ENCODE measurements at regions not wholly inside any gene's neighbourhood (a gene's known extent, or its start where the extent isn't known, plus 50 kb on each side); places are given as distances from the start of the nearest gene placed in this dataset.

DNA sequence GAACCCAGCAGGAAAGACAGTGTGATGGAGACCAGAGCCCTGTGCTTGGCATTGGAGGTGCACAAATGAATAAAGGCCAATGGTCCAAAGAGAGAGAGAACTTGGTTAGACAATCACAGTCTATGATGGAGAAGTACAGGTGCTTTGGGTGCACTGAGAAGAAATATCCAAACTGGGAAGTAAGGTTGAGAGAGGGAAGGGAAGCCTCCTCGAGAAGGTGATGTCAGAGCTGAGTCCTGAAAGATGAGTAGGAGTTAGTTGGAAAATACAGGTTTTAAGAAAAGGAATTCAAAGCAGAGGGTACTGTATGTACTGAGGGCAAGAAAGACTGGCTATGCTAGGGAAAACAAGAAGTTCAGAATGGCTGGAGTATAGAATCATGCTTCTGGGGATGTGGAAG lies 94.1 kb upstream of the CD53 start:
- H3K4me1 Mint-ChIP-seq (ENCODE audit: low read depth), result peaks cover 14% of the 10 kb centered on the region
- H3K36me3 Mint-ChIP-seq (ENCODE audit: low read depth), result no peaks in the 10 kb centered on the region
- H3K27ac Mint-ChIP-seq, result no peak overlapping the region
- H3K9me3 Mint-ChIP-seq, result no peaks in the 10 kb centered on the region
- H3K4me3 Mint-ChIP-seq, result no peak overlapping the region
- peaks cover 19% of the 10 kb centered on the region for H3K27me3 Mint-ChIP-seq (ENCODE audit: low read depth)
- DNase-seq (ENCODE audit: low spot score), result no peak

DNA sequence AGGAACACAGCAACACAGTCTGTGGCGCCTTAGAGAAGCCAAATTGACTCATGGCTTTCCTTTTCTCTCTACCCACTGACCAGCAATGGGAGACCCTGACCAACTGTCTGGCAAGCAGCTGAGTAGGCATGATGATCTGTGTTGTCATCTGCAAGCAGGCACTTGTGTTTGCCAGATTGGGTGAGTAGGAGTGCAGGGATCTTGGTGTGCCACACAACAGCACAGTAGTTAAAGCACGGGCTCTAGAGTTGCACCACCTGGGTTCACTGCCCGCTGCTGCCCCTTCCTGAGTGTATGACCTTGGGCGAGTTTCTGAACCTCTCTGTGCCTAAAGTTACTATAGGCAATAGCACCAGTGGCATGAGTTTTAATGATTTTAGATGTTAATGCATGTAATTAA lies 95.7 kb upstream of the CD53 start:
- Mint-ChIP-seq H3K9me3 (no peaks in the 10 kb centered on the region), H3K27me3 (ENCODE audit: low read depth) (peaks cover 28% of the 10 kb centered on the region), H3K36me3 (ENCODE audit: low read depth) (no peaks in the 10 kb centered on the region), H3K27ac (no peak overlapping the region), H3K4me3 (no peak overlapping the region), H3K4me1 (ENCODE audit: low read depth) (peaks cover 7% of the 10 kb centered on the region)
- DNase-seq (ENCODE audit: low spot score), result no peak

DNA sequence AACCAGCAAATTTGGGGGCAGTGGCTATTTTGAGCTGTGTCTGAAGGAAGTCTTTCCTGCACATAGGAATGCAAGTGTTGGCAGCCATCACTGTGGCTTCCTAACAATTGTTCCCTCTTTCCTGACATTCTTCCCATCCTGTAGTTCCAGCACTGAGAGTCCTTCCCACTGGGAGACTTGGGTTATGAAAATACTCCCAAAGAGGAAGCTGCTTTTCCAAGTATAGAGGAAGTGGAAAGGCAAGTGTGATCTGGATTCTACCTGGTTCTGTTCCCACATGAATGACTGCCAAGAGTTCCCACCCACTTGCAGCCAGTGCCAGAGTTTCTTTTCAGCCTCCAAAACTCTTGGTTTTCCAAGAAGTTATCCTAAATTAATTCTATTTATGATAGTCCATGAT lies 98.5 kb upstream of the CD53 start:
- no peaks in the 10 kb centered on the region for H3K36me3 Mint-ChIP-seq (ENCODE audit: low read depth)
- no peak overlapping the region for H3K27ac Mint-ChIP-seq
- H3K27me3 Mint-ChIP-seq (ENCODE audit: low read depth), result peaks cover 35% of the 10 kb centered on the region
- H3K4me1 Mint-ChIP-seq (ENCODE audit: low read depth), result peaks cover 2% of the 10 kb centered on the region
- no peak overlapping the region for H3K4me3 Mint-ChIP-seq
- no peak for DNase-seq (ENCODE audit: low spot score)
- no peaks in the 10 kb centered on the region for H3K9me3 Mint-ChIP-seq

DNA sequence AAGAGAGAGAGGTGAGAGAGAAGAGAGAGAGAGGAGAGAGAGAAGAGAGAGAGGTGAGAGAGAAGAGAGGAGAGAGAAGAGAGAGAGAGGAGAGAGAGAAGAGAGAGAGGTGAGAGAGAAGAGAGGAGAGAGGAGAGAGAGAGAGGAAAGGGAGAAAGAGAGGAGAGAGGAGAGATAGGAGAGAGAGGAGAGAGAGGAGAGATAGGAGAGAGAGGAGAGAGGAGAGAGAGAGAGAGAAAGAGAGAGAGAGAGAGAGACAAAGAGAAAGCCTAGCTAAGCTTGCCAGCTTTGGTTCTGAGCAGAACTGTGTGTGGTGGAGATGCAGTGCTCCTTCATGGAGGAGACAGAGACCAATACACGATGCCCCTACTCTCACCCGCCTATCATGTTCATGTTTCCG lies 99.1 kb upstream of the KCNA3 start:
- no peak overlapping the region for H3K27ac Mint-ChIP-seq

DNA sequence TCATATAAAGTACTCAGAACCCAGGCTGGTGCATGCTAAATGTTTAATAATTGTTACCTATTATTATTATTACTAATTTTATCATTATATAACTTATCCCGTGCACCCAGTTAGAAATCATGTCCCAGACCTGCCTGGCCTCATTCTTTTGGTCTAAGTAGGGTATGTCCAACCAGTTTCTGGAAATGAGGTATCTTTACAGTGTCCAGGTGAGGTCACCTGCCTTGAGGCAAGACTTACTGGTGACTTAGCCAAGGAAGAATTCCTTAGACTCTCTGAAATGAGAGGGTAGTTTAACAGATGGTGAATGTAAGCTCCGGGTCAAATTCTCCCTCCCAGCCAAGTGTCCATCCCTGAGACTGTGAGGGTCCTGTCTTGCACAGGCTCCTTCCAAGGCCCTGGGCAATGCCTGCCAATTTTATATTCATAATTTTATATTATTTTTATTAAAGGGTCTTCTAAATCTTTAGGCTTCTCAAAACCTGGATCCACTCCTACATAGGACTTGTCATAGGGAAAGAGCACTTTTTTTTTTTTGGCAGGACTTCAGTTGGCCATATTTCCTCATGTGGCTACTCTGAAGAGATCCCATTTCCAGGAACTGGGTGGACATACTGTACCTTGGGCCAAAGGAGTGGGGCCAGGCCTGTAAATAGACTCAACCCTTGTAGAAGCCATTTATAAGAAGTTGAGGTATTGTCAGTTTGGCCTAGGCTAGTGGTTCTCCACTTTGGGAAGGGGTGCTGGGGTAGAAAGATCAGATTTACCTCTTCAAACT lies 96.7 kb upstream of the KCNA3 start:
- H3K9me3 Mint-ChIP-seq, result no peaks in the 10 kb centered on the region
- H3K4me3 Mint-ChIP-seq, result no peak overlapping the region
- DNase-seq (ENCODE audit: low spot score), result no peak
- H3K27ac Mint-ChIP-seq, result no peak overlapping the region
- H3K27me3 Mint-ChIP-seq (ENCODE audit: low read depth), result peaks cover 49% of the 10 kb centered on the region
- H3K4me1 Mint-ChIP-seq (ENCODE audit: low read depth), result no peaks in the 10 kb centered on the region
- no peaks in the 10 kb centered on the region for H3K36me3 Mint-ChIP-seq (ENCODE audit: low read depth)

More for the DNA sequence above, 99.1 kb upstream of the KCNA3 start:
- H3K4me1 Mint-ChIP-seq (ENCODE audit: low read depth), result peaks cover 2% of the 10 kb centered on the region
- DNase-seq (ENCODE audit: low spot score), result no peak
- H3K27me3 Mint-ChIP-seq (ENCODE audit: low read depth), result peaks cover 36% of the 10 kb centered on the region
- no peaks in the 10 kb centered on the region for H3K9me3 Mint-ChIP-seq
- no peak overlapping the region for H3K4me3 Mint-ChIP-seq
- H3K36me3 Mint-ChIP-seq (ENCODE audit: low read depth), result no peaks in the 10 kb centered on the region

DNA sequence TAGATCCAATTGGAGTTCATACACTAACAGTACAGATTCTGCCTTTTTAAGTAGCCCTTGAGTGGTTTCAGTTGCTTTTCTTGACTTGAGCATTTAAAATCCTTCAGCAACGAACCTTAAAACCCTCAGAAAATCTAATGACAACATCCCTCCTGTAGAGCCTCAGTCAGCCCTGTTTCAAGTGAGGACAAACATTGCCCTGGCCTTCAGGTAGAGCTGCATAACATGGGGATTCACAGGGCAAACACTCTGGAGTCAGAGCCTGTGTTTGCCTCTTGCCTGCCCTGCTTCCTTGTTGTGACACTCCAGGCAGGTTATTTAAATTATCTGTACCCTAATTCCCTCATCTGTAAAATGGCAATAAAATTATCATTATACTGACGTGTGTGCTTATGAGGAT lies 96.1 kb upstream of the KCNA3 start:
- no peaks in the 10 kb centered on the region for H3K36me3 Mint-ChIP-seq (ENCODE audit: low read depth)
- no peak for DNase-seq (ENCODE audit: low spot score)
- no peaks in the 10 kb centered on the region for H3K9me3 Mint-ChIP-seq
- H3K27ac Mint-ChIP-seq, result no peak overlapping the region
- H3K4me1 Mint-ChIP-seq (ENCODE audit: low read depth), result peaks cover 3% of the 10 kb centered on the region
- H3K27me3 Mint-ChIP-seq (ENCODE audit: low read depth), result peaks cover 46% of the 10 kb centered on the region
- H3K4me3 Mint-ChIP-seq, result no peak overlapping the region

DNA sequence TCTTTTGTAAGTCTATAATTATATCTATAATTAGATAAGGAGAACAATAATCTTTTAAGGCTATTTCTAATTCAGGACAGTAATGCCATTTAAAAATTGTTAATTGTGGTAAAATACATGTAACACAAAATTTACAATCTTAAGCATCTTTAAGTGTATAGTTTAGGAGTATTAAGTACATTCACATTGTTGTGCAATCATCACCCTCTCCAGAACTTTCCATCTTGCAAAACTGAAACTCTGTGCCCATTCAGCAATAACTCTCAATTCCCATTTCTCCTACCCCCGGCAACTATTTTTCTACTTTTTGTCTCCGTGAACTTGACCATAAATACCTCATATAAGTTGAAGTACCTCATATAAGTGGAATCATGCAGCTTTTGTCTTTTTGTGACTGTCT lies 93.9 kb upstream of the KCNA3 start:
- Mint-ChIP-seq H3K27ac (no peak overlapping the region), H3K27me3 (ENCODE audit: low read depth) (peaks cover 42% of the 10 kb centered on the region), H3K9me3 (no peaks in the 10 kb centered on the region), H3K4me1 (ENCODE audit: low read depth) (peaks cover 5% of the 10 kb centered on the region), H3K4me3 (no peak overlapping the region), H3K36me3 (ENCODE audit: low read depth) (no peaks in the 10 kb centered on the region)
- DNase-seq (ENCODE audit: low spot score), result no peak

DNA sequence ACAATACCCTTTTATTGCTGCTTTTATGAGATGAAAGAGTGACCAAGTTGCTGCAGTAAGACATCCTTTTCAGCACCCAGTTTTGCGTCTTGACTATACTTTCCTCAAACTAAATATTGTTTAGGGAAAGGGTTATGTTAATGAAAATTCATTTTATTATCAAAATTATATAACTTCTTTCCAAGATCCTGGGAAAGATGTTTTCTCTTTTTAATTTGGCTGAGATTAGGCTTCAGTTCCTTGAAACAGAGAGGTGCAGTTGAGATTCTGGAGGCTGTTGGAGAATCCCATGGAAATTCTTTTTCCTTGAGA lies 91.6 kb upstream of the KCNA3 start:
- Mint-ChIP-seq H3K9me3 (no peaks in the 10 kb centered on the region), H3K4me3 (no peak overlapping the region), H3K4me1 (ENCODE audit: low read depth) (peaks cover 5% of the 10 kb centered on the region), H3K27me3 (ENCODE audit: low read depth) (peaks cover 50% of the 10 kb centered on the region), H3K36me3 (ENCODE audit: low read depth) (no peaks in the 10 kb centered on the region), H3K27ac (no peak overlapping the region)
- DNase-seq (ENCODE audit: low spot score), result no peak

DNA sequence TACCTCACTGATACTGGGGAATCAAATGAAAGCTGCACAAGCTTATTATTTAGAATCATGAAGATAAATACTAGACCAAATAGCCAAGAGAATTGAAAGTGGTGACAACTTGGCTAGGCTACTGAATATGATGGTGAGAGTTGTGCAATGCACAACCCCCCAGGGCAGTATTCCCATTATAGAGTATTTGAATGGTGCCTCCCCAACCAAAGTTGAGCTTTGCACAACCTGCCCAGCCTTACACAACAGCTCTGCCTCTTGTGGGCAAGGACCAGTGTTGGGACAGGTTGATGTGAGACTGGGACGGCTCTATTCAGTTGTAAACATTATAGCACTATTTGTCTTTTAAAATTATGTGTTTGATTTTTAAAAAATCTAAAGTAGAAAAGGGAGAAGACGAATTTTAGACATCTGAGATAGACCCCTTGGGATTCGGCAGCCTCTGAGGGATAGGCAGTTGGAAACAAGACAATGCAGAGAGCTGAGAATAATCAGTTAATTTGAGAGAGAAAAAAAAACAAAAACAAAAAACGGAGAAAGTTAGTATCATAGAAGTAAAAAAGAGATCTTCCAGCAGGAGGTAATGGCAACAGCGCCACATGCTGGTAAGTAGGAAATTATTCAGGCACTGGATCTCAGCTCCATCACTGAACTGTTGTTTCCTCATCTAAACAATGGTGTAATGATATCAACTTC lies 91.0 kb upstream of the KCNA3 start:
- DNase-seq (ENCODE audit: low spot score), result no peak
- Mint-ChIP-seq H3K27ac (no peak overlapping the region), H3K36me3 (ENCODE audit: low read depth) (no peaks in the 10 kb centered on the region), H3K4me3 (peak overlapping the region; percentile 4), H3K9me3 (no peaks in the 10 kb centered on the region), H3K4me1 (ENCODE audit: low read depth) (peaks cover 5% of the 10 kb centered on the region), H3K27me3 (ENCODE audit: low read depth) (peaks cover 54% of the 10 kb centered on the region)

DNA sequence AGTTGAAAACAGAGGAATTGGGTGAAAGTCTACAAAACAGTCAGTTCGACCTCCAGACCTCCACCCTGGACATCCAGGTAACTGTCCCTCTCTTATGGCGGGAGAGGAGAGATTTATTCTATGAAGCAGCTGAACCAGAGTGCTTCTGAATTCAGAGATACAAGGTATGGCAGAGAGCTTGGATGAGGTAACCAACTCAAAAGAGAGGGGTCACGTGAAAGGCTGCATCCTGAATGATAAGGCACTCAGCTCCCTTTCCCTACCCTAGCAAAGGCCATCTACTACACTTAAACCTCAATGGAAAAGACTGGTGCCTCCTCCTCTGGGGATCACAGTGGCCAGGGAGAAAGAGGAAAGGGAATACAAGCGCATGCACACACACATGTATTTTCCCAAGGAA lies 88.4 kb upstream of the KCNA3 start:
- peaks cover 5% of the 10 kb centered on the region for H3K4me1 Mint-ChIP-seq (ENCODE audit: low read depth)
- H3K9me3 Mint-ChIP-seq, result no peaks in the 10 kb centered on the region
- H3K27ac Mint-ChIP-seq, result no peak overlapping the region
- no peaks in the 10 kb centered on the region for H3K36me3 Mint-ChIP-seq (ENCODE audit: low read depth)
- no peak for DNase-seq (ENCODE audit: low spot score)
- peaks cover 53% of the 10 kb centered on the region for H3K27me3 Mint-ChIP-seq (ENCODE audit: low read depth)
- no peak overlapping the region for H3K4me3 Mint-ChIP-seq

DNA sequence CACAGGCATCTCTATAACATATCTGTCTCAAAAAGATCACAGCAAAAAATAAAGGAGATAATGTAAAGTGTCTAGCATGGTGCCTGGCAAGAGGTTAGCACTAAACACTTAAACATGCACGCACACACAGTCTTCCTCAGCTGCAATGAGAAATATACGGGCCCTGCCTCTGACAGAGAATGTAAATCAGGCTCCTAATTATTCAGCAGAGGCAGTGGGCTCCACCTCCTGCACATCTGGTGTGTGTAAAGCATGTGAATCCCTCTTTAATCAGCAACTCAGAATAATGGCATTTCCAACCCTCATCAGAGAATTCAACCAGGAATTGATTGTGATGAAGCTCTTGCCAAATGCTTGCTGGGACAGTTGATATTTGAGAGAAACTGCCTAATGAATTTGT lies 85.6 kb upstream of the KCNA3 start:
- DNase-seq (ENCODE audit: low spot score), result no peak
- Mint-ChIP-seq H3K9me3 (no peaks in the 10 kb centered on the region), H3K4me1 (ENCODE audit: low read depth) (no peaks in the 10 kb centered on the region)

DNA sequence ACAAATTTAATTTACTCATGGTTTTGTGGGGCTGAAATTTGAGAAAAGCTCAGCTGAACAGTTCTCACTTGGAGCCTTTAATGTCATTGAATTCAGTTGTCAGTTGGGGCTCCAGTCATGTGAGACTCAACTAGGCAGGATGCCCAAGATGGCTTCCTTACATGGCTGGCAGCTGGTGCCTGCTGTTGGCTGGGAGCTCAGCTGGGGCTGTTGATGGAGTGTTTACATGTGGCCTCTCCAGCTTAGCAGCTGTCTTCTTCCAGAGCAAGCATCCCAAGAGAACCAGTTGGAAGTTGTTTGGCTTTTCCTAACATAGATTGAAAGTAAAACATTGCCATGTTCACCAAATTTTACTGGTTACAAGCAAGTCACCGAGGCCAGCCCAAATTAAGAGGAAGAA lies 81.8 kb upstream of the KCNA3 start:
- Mint-ChIP-seq H3K27ac (no peak overlapping the region), H3K9me3 (no peaks in the 10 kb centered on the region), H3K36me3 (ENCODE audit: low read depth) (no peaks in the 10 kb centered on the region), H3K27me3 (ENCODE audit: low read depth) (peaks cover 59% of the 10 kb centered on the region), H3K4me3 (no peak overlapping the region), H3K4me1 (ENCODE audit: low read depth) (no peaks in the 10 kb centered on the region)
- no peak for DNase-seq (ENCODE audit: low spot score)

More for the DNA sequence above, 85.6 kb upstream of the KCNA3 start:
- Mint-ChIP-seq H3K27me3 (ENCODE audit: low read depth) (peaks cover 59% of the 10 kb centered on the region), H3K36me3 (ENCODE audit: low read depth) (no peaks in the 10 kb centered on the region), H3K4me3 (no peak overlapping the region), H3K27ac (no peak overlapping the region)

DNA sequence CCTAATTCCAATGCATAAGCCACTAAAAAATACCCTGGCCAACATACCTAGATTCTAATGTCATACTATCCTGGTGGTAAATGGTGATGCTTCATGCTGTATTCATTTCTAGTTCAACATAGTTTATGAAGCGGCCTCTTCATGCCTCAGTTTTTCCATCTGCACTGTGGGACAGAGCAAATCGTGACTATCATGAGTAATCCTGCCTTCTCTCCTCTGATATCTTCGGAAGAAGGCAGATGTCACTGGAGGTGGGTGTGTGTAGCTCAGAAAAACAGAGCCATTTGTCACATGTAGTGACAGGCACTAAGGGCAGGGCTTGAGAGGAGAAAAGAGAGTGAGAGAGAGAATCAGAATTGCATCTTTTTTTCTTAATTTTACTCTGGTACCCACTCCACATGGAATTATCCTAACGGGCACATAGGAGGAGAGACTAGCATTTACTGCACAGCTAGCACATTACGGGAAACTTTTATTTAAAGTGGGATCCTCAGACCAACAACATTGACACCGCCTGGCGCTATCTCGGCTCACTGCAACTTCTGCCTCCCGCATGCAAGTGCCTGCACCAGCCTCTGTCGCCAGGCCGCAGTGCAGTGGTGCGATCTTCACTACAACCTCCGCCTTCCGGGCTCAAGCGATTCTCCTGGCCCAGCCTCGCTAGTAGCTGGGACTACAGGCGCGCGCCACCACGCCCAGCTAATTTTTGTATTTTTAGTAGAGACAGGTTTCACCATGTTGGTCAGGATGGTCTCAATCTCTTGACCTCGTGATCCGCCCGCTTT lies 78.4 kb upstream of the KCNA3 start:
- no peaks in the 10 kb centered on the region for H3K36me3 Mint-ChIP-seq (ENCODE audit: low read depth)
- no peak overlapping the region for H3K27ac Mint-ChIP-seq
- H3K9me3 Mint-ChIP-seq, result no peaks in the 10 kb centered on the region
- no peaks in the 10 kb centered on the region for H3K4me1 Mint-ChIP-seq (ENCODE audit: low read depth)
- H3K4me3 Mint-ChIP-seq, result no peak overlapping the region
- no peak for DNase-seq (ENCODE audit: low spot score)
- peaks cover 49% of the 10 kb centered on the region for H3K27me3 Mint-ChIP-seq (ENCODE audit: low read depth)

DNA sequence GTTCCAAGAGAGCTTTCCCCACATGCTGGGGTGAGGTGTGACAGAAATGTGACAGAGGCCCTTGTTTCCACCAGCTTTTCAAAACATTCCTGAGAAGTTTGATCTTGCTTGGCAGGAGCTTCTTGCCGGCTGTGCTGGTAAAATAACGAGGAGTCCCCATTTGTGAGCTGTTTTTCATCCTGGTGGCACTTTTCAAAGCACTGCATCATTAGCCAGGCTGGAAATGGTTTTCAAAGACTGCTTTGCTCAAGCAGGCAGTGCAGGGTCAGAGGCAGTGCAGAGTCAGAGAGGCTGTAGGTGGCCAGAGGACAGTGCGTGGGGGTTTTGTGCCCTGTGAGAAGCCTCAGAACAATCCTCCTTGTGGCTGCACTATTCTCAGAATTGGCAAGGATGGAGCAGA lies 75.8 kb upstream of the KCNA3 start:
- Mint-ChIP-seq H3K36me3 (ENCODE audit: low read depth) (no peaks in the 10 kb centered on the region), H3K4me3 (no peak overlapping the region), H3K4me1 (ENCODE audit: low read depth) (no peaks in the 10 kb centered on the region), H3K9me3 (no peaks in the 10 kb centered on the region), H3K27ac (no peak overlapping the region), H3K27me3 (ENCODE audit: low read depth) (peaks cover 31% of the 10 kb centered on the region)
- no peak for DNase-seq (ENCODE audit: low spot score)

Measured in T-helper 2 cell treated with Interferon-gamma antibody and Interleukin-4, amounts not matched to agents 5 μg/mL and 100 μg/mL, for 36 hours (primary cell).